ENCODE measurements at regions not wholly inside any gene's neighbourhood (a gene's known extent, or its start where the extent isn't known, plus 50 kb on each side); places are given as distances from the start of the nearest gene placed in this dataset.

DNA sequence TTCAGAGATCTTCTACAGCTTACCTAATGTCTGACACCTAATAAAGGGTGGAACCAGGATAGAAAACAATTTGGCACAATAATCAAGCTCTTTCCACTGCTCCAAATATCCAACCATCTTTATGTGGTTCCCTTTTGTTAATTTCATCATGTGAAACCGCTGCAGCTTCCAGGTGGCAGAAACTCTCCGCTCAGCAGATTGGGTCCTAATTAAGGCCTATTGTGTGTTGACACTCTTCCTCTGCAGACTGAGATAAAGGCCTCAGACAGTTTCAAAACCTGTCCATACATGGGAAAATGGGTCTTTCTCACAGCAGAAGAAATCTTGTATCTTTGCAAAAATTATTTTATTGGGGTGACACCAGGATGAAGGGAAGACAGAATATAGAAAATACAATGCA, 1002.4 kb upstream of the SEMA6D start:
- Histone ChIP-seq H4K20me1 (ENCODE audit: insufficient read depth) (no peaks in the 10 kb centered on the region), H3K27me3 (ENCODE audit: insufficient read depth, low read length) (no peaks in the 10 kb centered on the region), H3K4me1 (ENCODE audit: control insufficient read depth in 1 of 2, insufficient read depth in 2 of 2, low read length in 2 of 2) (no peaks in the 10 kb centered on the region), H3K36me3 (ENCODE audit: control insufficient read depth in 1 of 2, insufficient read depth in 2 of 2, low read length in 2 of 2) (no peaks in the 10 kb centered on the region), H3K27ac (ENCODE audit: low read depth, low read length) (no peak overlapping the region), H2AFZ (ENCODE audit: low read depth, low read length, poor library complexity, severe bottlenecking) (no peak overlapping the region), H3K9me3 (ENCODE audit: control insufficient read depth in 1 of 2, insufficient read depth in 1 of 2, low read depth in 1 of 2, low read length in 2 of 2) (peaks cover 3 to 20% of the 10 kb centered on the region in 2 experiments; a peak in 2 of 4 replicates), H3K9me2 (ENCODE audit: insufficient read depth) (no peaks in the 10 kb centered on the region), H3K4me3 (replicated peaks in 1 of 2; ENCODE audit: low read depth in 1 of 2, low read length in 2 of 2) (no peak overlapping the region), H3K9ac (ENCODE audit: low read length) (no peak overlapping the region), H3K4me2 (ENCODE audit: low read length) (no peak overlapping the region), H3K79me2 (ENCODE audit: insufficient read depth, low read length) (no peaks in the 10 kb centered on the region)
- BruUV-seq (replicated peaks): no TSS peak
- TF ChIP-seq, protein P1, sequence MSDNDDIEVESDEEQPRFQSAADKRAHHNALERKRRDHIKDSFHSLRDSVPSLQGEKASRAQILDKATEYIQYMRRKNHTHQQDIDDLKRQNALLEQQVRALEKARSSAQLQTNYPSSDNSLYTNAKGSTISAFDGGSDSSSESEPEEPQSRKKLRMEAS (IDR thresholded peaks at IDR 0.05): no peak
- TF ChIP-seq YY1 (IDR thresholded peaks at IDR 0.05; ENCODE audit: extremely low read depth, insufficient replicate concordance, low read depth, low read length): no peak
- TF ChIP-seq, protein P2, sequence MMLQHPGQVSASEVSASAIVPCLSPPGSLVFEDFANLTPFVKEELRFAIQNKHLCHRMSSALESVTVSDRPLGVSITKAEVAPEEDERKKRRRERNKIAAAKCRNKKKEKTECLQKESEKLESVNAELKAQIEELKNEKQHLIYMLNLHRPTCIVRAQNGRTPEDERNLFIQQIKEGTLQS (IDR thresholded peaks at IDR 0.05): no peak
- TF ChIP-seq EGR1 (IDR thresholded peaks at IDR 0.05; ENCODE audit: low read depth): no peak
- no peak for TF ChIP-seq ZFX (IDR thresholded peaks at IDR 0.05)
- TF ChIP-seq CEBPB (IDR thresholded peaks at IDR 0.05; ENCODE audit: low read depth): no peak
- TF ChIP-seq, protein P3, sequence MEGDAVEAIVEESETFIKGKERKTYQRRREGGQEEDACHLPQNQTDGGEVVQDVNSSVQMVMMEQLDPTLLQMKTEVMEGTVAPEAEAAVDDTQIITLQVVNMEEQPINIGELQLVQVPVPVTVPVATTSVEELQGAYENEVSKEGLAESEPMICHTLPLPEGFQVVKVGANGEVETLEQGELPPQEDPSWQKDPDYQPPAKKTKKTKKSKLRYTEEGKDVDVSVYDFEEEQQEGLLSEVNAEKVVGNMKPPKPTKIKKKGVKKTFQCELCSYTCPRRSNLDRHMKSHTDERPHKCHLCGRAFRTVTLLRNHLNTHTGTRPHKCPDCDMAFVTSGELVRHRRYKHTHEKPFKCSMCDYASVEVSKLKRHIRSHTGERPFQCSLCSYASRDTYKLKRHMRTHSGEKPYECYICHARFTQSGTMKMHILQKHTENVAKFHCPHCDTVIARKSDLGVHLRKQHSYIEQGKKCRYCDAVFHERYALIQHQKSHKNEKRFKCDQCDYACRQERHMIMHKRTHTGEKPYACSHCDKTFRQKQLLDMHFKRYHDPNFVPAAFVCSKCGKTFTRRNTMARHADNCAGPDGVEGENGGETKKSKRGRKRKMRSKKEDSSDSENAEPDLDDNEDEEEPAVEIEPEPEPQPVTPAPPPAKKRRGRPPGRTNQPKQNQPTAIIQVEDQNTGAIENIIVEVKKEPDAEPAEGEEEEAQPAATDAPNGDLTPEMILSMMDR (IDR thresholded peaks at IDR 0.05 in 2 of 3, conservative IDR thresholded peaks at IDR 0.05 in 1 of 3; ENCODE audit: borderline replicate concordance in 1 of 3, insufficient read depth in 1 of 3, low read depth in 2 of 3, low read length in 2 of 3): no peak
- no peak for TF ChIP-seq EZH2 (IDR thresholded peaks at IDR 0.05)
- TF ChIP-seq ELF1 (IDR thresholded peaks at IDR 0.05; ENCODE audit: borderline replicate concordance, low read depth): no peak
- TF ChIP-seq ZNF274 (IDR thresholded peaks at IDR 0.05; ENCODE audit: low read depth, low read length): no peak
- TF ChIP-seq FOSL1 (IDR thresholded peaks at IDR 0.05; ENCODE audit: low read depth): no peak
- TF ChIP-seq RAD21 (IDR thresholded peaks at IDR 0.05; ENCODE audit: low read depth): no peak
- no peak for TF ChIP-seq TCF7L2 (IDR thresholded peaks at IDR 0.05; ENCODE audit: borderline replicate concordance, extremely low read depth, insufficient read depth, insufficient read length)
- TF ChIP-seq JUND (IDR thresholded peaks at IDR 0.05): no peak
- TF ChIP-seq SIN3A (IDR thresholded peaks at IDR 0.05; ENCODE audit: low read depth): no peak
- TF ChIP-seq CBX3 (IDR thresholded peaks at IDR 0.05; ENCODE audit: low read depth): no peak
- no peak for TF ChIP-seq POLR2A (IDR thresholded peaks at IDR 0.05; ENCODE audit: borderline replicate concordance, extremely low read depth, insufficient read depth, insufficient read length)
- TF ChIP-seq SP1 (IDR thresholded peaks at IDR 0.05; ENCODE audit: low read depth): no peak
- no peak for TF ChIP-seq POLR2AphosphoS5 (IDR thresholded peaks at IDR 0.05; ENCODE audit: low read depth, low read length)
- TF ChIP-seq EZH2phosphoT487 (IDR thresholded peaks at IDR 0.05; ENCODE audit: borderline replicate concordance): no peak
- RAD21 ChIA-PET (ENCODE audit: low non-redundant PET in 1 of 2, low total read pairs in 2 of 2, uncharacterized antibody in 2 of 2, unreplicated experiment in 2 of 2): no interaction called here
- POLR2A ChIA-PET: no interaction called here
- DNase-seq (ENCODE audit: low read depth, low spot score) (no peak), ATAC-seq (no peak)
- CTCF ChIA-PET: no interaction called here
- intact Hi-C loops (cut with micrococcal nuclease): no loop called here

Measured in HCT116 (cell line).